ENCODE measurements at regions not wholly inside any gene's neighbourhood (a gene's known extent, or its start where the extent isn't known, plus 50 kb on each side); places are given as distances from the start of the nearest gene placed in this dataset.

DNA sequence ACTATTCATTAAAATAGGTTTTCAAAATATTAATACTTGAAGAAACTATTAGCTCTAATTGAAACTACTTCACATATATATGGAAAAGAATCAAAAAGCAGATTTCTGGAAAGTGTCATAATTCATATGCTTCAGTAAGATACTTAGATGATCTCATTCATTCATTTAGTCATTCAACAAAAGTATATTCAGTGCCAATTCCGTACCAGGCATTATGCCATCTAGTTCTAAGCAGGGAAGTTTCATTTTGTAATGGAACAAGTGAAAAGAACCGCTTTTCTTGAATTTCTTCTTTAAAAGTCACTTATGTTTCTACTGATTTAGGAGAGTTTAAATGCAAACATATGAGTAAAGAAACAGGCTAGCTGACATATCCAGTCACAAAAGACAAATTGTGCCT lies 118.3 kb upstream of the FAM20A start:
- Histone ChIP-seq H3K9ac (ENCODE audit: low read depth in 2 of 2, low read length in 2 of 2) (no peak overlapping the region), H3K4me1 (no peaks in the 10 kb centered on the region), H3K27ac (no peak overlapping the region), H3K4me3 (no peak overlapping the region), H3K9me3 (no peaks in the 10 kb centered on the region), H3K27me3 (no peaks in the 10 kb centered on the region), H3K36me3 (no peaks in the 10 kb centered on the region)
- intact Hi-C loops (cut with DNase I), result no loop called here
- no peak for DNase-seq
- TF ChIP-seq, protein P1, sequence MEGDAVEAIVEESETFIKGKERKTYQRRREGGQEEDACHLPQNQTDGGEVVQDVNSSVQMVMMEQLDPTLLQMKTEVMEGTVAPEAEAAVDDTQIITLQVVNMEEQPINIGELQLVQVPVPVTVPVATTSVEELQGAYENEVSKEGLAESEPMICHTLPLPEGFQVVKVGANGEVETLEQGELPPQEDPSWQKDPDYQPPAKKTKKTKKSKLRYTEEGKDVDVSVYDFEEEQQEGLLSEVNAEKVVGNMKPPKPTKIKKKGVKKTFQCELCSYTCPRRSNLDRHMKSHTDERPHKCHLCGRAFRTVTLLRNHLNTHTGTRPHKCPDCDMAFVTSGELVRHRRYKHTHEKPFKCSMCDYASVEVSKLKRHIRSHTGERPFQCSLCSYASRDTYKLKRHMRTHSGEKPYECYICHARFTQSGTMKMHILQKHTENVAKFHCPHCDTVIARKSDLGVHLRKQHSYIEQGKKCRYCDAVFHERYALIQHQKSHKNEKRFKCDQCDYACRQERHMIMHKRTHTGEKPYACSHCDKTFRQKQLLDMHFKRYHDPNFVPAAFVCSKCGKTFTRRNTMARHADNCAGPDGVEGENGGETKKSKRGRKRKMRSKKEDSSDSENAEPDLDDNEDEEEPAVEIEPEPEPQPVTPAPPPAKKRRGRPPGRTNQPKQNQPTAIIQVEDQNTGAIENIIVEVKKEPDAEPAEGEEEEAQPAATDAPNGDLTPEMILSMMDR (IDR thresholded peaks at IDR 0.05), result no peak

DNA sequence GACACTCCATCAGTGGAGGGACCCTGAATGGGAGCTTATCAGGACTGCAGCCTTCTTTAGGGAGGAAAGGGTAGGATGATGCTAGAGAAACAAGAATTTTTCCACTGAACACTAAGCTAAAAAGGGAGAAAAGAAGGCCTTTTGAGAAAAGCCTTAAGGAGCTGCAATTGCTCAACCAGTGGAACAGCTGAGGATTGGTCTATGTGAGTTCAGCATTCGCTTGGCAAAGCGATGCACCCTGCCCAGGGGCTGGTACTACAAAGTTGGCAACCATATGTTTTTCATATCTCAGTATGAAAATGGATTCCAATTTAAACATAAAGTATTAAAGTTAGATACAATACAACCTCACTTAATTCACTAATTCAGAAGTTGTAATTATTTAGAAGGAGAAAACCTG lies 117.8 kb upstream of the FAM20A start:
- Histone ChIP-seq H3K36me3 (no peaks in the 10 kb centered on the region), H3K4me1 (no peaks in the 10 kb centered on the region), H3K4me3 (no peak overlapping the region), H3K9ac (ENCODE audit: low read depth in 2 of 2, low read length in 2 of 2) (no peak overlapping the region), H3K9me3 (no peaks in the 10 kb centered on the region), H3K27ac (no peak overlapping the region), H3K27me3 (no peaks in the 10 kb centered on the region)
- no peak for DNase-seq
- intact Hi-C loops (cut with DNase I), result no loop called here
- TF ChIP-seq, protein P1 (IDR thresholded peaks at IDR 0.05), result no peak

DNA sequence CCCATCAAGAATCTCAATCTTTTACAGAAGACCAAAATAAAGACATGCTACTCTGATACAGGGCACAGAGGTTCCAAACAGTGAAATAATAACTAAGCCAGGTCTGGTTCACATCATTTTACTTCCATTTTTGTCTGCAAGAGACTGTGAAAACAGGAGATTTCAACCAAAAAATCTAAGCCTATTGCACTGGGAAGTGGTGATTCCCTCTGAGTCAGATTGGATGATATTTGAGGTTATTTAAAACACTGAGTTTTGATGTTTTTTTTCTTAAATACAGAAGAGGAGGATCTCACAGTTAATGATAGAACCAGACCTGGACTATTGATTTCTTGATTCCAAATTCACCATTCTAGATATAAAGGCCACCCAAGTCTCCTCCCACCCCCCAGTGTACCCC lies 117.3 kb upstream of the FAM20A start:
- DNase-seq, result no peak
- H3K27ac ChIP-seq, result no peak overlapping the region
- TF ChIP-seq, protein P1 (IDR thresholded peaks at IDR 0.05), result no peak
- no peaks in the 10 kb centered on the region for H3K27me3 ChIP-seq
- intact Hi-C loops (cut with DNase I), result no loop called here
- H3K4me3 ChIP-seq, result no peak overlapping the region
- no peaks in the 10 kb centered on the region for H3K36me3 ChIP-seq
- no peaks in the 10 kb centered on the region for H3K4me1 ChIP-seq
- no peaks in the 10 kb centered on the region for H3K9me3 ChIP-seq
- no peak overlapping the region for H3K9ac ChIP-seq (ENCODE audit: low read depth in 2 of 2, low read length in 2 of 2)

DNA sequence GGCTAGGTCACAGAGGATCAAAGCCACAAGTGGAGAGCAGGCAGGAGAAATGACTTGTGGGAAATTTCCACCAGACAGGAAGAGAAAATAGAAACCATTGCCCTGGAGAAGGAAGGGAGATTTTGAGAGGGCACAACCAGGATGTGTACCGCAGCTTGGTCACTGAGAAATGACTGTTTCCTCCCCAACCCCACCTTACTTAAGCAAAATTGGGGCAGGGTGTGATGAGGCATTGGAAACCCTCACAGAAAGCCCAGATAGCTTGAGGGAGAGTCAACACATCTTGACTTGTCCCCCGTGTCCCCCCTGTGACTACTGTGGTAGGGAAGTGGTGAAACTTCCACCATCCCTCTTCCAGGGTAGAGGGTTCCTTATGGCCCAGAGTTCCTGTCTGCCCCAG lies 113.5 kb upstream of the FAM20A start:
- Histone ChIP-seq H3K27me3 (no peaks in the 10 kb centered on the region), H3K4me1 (no peaks in the 10 kb centered on the region), H3K36me3 (no peaks in the 10 kb centered on the region), H3K27ac (no peak overlapping the region), H3K4me3 (no peak overlapping the region), H3K9me3 (no peaks in the 10 kb centered on the region), H3K9ac (ENCODE audit: low read depth in 2 of 2, low read length in 2 of 2) (no peak overlapping the region)
- DNase-seq, result no peak
- intact Hi-C loops (cut with DNase I), result no loop called here
- TF ChIP-seq, protein P1 (IDR thresholded peaks at IDR 0.05), result no peak

GRCh38 chr17:68711858-68712257 lies 110.7 kb upstream of the FAM20A start:
- no peak overlapping the region for H3K27ac ChIP-seq
- no peak overlapping the region for H3K9ac ChIP-seq (ENCODE audit: low read depth in 2 of 2, low read length in 2 of 2)
- no peaks in the 10 kb centered on the region for H3K27me3 ChIP-seq
- H3K4me1 ChIP-seq, result no peaks in the 10 kb centered on the region
- TF ChIP-seq, protein P1 (IDR thresholded peaks at IDR 0.05), result no peak
- no peak for DNase-seq
- H3K36me3 ChIP-seq, result no peaks in the 10 kb centered on the region
- intact Hi-C loops (cut with DNase I), result no loop called here
- no peaks in the 10 kb centered on the region for H3K9me3 ChIP-seq
- H3K4me3 ChIP-seq, result no peak overlapping the region

- intact Hi-C loops (cut with DNase I), result no loop called here
- Histone ChIP-seq H3K9ac (ENCODE audit: low read depth in 2 of 2, low read length in 2 of 2) (no peak overlapping the region), H3K9me3 (no peaks in the 10 kb centered on the region), H3K36me3 (no peaks in the 10 kb centered on the region), H3K4me1 (no peaks in the 10 kb centered on the region), H3K27ac (no peak overlapping the region), H3K4me3 (no peak overlapping the region), H3K27me3 (no peaks in the 10 kb centered on the region)
- no peak for DNase-seq
- TF ChIP-seq, protein P1 (IDR thresholded peaks at IDR 0.05), result no peak
Measured at GRCh38 chr17:68710976-68711375, 109.8 kb upstream of the FAM20A start.

Measured in colonic mucosa (tissue), 4 donors.